GM18517 (cell line): ENCODE measurements at regions not wholly inside any gene's neighbourhood (a gene's known extent, or its start where the extent isn't known, plus 50 kb on each side); places are given as distances from the start of the nearest gene placed in this dataset.

Experiments used
- ATAC-seq: cut with Tn5 transposase; IDR thresholded peaks from one replicate; pipeline ENCODE4 v1.9.1; 2021; ENCODE audit warnings: mild to moderate bottlenecking, moderate library complexity; ENCODE audit not compliant: unreplicated experiment

DNA sequence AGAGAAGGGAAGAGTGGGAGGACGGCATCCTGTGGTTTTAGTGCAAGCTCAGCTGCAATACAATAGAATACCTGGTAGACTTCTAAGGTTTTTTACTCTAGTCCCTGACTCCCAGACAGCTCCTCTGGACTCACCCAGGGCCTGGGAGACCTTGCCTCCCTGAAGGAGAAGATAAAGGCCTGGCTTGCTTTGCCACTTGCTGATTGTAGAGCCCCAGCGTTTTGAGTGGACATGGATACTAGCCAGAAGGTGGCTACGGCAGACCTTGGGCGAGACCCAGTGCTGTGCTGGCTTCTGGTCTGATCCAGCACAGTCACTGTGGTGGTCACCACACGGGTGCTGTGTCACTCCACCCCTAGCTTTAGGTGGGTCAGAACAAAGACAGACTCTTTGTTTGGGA, 72.2 kb upstream of the TTC14 start:
- ATAC-seq = no peak

DNA sequence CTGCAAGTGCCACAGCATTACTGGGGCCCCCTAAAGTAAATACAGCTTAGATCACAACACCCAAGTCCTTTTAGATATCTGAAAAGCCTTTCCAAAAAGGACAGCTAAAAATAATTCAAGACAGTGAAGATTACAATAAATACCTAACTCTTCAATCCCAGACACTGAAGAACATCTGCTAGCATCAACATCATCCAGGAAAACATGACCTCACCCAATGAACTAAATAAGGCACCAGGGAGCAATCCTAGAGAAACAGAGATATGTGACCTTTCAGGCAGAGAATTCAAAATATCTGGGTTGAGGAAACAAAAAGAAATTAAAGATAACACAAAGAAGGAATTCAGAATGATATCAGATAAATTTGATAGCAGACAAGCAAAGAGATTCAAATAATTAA, 71.7 kb upstream of the TTC14 start:
- no peak for ATAC-seq

DNA sequence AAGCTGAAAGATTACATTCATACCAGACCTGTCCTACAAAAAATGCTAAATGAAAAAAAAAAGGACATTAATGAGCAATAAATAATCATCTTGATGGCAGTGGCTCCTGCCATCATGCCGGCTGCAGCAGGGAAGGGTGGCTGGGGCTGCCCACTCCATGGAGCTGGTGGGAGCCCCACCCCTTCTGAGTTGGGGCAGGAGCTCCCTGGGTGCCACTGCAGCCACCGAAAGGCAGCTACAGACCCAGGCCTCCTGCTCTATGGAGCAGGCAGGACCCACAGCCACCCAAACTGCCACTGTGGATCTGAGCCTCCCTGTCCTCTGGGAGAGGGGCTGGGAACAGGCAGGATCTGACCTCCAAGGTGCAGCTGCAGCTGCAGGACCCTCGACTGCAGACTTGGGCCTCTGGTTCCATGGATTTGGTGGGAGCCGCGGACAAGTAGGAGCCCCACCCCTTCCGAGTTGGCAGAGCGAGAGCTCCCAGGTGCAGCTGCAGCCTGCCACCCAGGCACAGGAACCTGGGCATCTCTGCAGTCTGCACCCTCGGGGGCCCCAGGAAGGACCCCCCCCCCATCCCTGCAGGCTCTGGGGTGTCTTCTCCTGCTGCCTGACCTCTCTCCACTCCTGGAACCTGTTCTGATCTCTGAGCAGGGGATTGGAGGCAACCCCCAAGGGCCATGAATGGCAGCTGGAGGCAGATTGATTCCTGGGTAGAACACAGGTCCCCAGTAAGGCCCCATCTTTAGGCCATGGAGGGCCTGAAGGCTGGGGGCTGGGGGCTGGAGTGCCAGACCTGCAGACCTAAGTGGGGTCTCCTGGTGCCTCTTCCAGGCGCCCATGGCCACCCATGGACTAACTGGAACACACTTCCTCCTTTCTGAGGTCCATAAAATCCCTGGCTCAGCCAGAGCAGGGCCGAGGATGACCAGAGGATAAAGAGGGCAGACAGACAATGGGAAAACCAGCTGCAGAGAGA, 70.4 kb upstream of the TTC14 start:
- ATAC-seq = no peak

GRCh38 chr3:180534828-180535227, 67.1 kb upstream of the TTC14 start:
- ATAC-seq = no peak

- ATAC-seq = no peak
These were observed 63.5 kb upstream of the TTC14 start for GRCh38 chr3:180538493-180538892.

- ATAC-seq = no peak
These were observed 58.1 kb upstream of the TTC14 start for GRCh38 chr3:180543877-180544276.

DNA sequence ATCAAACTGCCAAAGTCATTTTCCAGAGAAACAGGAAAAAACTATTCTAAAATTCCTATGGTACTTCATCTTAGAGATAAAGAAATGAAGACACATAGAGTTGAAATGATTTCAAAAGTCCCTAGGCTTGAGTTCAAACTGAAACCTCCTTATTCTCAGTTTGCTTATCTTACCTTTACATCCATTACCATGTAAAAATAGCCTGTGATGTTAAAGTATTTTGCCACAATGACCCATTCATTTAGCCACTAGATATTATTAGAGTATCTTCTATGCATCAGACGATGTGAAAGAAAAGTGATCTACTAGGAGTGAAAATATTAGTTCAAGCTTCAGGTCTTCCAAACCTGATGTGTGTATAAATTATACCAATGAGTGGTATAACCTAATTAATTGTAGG, 55.1 kb upstream of the TTC14 start:
- ATAC-seq = no peak

DNA sequence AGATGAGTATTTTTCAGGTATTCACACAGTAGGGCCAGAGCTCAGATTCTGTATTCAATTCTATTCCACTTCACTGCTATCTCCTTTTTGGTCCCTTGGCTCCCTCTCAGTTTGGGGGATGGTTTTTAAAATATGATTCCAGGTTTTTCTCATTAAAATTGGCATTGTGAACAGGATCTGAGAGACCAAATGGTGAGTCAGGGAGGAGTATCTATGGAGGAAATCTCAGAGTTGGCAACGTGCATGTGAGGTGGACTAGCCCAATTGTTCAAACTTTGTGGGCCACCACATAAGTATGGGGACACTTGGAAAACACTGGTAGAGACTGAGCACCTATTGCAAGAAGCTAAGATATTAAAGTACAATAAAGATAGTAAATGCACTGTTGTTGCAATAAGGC, 53.9 kb upstream of the TTC14 start:
- no peak for ATAC-seq
